UCSD-AML1 (cell line): ENCODE measurements at regions not wholly inside any gene's neighbourhood (a gene's known extent, or its start where the extent isn't known, plus 50 kb on each side); places are given as distances from the start of the nearest gene placed in this dataset.
"Not testable (repeated sequence)": the region's sequence is repeated elsewhere in the genome, so short reads cannot be mapped to it uniquely, and the experiment has no call there.

Experiments used
- DNase-seq: peaks from one replicate; lab custom pipeline; 2025; ENCODE audit not compliant: unreplicated experiment; lab: John Stamatoyannopoulos, UW

DNA sequence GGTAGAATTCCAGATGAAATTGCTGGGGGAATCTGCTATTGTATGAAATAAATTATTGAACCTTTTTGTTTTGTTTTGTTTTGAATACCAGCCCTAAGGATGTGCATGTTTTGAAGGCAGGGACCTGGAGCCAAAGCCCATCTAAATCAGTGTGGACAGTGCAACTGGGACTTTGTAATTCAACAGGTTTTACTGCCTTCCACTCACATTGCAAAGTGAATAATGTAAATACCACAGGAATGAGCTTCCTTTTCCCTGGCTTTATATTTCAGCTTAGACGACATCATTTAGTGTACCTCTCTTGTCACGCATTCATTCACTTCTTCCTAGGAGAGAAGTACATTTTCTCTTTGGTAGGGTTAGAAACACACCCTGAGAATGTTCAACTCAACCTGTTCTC lies 795.0 kb downstream of the CENPC start:
- DNase-seq: no peak

DNA sequence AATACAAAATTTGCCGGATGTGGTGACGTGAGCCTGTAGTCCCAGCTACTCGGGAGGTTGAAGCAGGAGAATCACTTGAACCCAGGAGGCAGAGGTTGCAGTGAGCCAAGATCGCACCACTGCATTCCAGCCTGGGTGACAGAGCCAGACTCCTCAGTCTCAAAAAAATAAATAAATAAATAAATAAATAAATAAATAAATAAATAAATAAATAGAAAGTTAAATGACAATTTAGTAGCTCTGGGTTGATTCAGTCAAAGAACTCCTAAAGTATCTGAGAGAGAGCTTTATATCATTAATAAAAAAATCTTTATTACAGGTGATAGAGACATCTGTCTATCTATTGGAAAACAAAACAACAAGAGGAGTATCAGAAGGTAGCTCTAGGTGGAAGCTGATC lies 798.4 kb downstream of the CENPC start:
- not testable (repeated sequence) for DNase-seq

DNA sequence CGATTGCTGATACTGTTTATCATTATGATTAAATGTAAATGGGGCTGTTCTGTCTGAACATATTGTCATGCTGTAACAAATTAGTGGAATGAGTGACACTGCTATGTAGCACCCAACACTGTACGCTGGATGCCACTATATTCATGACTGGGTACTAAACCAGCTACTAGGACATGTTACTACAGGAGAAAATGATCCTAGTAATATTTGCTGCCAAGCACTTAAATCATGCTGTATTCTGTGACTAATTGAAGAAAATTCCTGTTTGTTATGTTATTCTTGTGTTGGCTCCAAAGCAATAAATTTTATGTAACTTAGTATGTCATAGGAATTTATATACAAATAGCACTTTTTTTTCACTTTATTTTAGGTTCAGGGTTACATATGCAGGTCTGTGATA lies 804.2 kb downstream of the CENPC start:
- DNase-seq: no peak

DNA sequence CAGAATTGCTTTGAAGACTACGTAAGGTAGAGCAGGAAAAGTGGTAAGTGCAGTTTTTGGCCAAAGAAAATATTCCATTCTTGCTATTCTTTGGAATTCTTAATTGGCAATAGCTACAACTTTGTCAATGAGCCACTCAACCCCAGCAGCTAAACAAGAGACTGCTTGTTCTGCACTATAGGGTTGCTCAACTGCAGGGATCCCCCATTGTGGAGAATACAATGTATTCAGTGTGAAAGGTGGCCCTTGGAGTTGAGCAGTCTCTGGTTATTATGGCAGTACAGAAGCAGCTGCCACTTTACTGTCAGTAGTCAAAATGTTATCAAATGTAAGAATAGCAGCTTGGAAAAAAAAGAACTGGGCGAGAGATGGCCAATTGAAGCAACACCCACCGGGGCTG lies 808.7 kb downstream of the CENPC start:
- DNase-seq: no peak

DNA sequence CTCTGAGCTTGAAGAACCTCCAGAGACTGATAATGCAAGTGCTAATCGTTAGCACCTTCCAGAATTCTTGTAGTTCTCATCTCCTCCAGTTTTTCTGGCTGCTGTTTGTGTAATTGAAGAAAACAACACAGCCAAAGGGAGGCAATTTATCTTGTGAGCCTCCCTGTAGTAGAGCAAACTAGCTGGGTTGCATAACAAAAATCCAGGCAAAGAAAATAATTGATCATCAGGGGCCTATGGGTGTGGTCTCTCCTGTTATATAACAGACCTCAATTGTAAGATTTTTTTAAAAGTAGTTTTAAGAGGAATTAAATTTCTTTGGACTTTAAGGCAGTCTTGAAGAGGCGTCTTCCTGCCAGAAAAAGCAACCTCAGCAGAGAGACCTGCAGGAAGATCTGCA lies 817.0 kb downstream of the CENPC start:
- no peak for DNase-seq

DNA sequence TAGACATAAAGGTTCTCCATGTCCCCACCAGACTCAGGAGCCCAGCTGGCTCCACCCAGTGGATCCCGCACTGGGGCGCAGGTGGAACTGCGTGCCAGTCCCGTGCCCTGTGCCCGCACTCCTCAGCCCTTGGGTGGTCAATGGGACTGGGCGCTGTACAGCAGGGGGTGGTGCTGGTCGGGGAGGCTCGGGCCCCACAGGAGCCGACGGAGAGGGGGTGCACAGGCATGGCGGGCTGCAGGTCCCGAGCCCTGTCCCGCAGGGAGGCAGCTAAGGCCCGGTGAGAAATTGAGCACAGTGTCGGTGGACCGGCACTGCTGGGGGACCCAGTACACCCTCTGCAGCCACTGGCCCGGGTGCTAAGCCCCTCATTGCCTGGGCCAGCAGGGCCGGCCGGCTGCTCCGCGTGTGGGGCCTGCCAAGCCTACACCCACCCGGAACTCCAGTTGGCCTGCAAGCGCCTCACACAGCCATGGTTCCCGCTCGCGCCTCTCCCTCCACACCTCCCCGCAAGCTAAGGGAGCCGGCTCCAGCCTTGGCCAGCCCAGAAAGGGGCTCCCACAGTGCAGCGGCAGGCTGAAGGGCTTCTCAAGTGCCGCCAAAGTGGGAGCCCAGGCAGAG lies 832.9 kb downstream of the CENPC start:
- DNase-seq: not testable (repeated sequence)

DNA sequence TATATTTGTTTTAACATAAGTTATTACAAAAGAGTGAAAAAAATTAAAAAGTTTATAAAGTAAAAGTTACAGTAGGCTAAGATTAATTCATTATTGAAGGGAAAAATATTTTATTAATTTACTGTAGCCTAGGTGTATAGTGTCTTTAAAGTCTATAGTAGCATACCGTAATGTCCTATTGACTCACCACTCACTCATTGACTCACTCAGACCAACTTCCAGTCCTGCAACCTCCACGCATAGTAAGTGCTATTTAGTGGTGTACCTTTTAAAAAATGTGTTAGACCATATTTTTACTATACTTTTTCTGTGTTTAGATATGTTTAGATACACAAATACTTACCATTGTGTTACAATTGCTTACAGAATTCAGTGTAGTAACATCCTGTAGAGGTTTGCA lies 841.1 kb downstream of the CENPC start:
- no peak for DNase-seq

DNA sequence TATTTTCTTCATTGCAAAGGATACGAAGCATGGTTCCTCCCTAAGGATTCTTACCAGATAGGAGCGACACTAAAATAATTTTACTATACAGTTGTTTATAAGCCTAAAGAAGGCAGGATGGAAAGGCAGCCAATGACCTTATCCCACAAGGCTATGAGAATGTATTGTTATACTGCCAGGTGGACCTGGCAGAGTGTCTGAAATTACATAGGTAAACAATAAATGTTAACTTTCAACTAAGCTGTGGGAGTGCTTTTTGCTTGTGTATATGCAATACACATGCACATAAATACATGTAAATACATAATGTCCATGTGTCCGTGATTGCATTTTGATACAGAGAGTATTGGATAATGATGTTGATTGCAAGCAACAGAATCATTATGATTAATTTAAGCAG lies 850.6 kb downstream of the CENPC start:
- DNase-seq: no peak

DNA sequence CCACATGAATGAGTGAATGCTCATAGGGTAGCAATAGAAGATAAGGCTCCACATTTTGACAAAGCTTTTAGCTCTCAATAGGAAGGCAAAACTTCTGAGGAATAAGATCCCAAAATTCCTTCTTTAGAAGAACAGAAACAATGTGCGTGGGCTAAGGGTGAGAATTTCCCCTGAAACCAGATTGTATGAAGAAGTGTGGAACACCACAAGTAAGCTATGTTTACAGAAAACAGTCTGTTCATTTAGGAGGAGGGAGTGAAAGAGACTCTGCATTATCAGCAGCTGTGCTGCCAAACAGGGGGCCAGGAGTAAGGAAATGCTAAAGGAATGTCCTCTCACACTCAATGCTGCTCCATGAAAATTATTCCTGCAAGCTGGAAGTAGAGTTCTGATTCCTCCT lies 851.6 kb downstream of the CENPC start:
- no peak for DNase-seq

DNA sequence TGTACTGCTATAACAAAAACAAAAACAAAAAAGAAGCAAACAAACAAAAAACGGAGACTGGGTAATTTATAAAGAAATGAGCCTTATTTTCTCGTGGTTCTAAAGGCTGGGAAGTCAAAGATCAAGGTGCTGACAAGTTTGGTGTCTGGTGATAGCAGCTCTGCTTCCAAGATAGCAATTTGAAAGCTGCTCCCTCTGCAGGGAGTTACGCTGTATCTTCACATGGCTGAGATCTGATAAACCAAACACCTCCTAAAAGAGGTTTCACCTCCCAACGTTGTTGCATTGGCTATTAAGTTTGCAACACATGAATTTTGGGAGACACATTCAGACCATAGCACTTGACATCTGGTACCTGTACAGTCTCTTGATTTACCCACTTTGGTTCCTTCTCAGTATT lies 854.2 kb downstream of the CENPC start:
- no peak for DNase-seq

DNA sequence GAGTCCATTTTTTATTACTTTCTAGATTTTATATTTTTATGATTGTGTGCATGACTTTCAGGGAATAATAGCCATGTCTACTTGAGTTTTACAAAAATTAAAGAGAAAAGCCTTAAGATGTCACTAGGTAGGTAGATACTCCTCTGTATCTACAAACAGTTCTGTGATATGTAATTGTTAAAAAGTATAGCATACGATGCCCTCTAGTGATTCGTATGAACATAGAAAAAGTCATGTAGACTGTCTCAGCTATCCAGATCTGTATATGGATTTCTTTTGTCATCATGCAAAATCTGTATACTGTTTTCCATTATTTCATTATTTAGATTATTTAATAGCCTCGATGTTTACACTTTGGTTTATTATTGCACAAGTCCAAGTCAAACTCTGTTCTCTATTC lies 856.6 kb downstream of the CENPC start:
- DNase-seq: no peak

DNA sequence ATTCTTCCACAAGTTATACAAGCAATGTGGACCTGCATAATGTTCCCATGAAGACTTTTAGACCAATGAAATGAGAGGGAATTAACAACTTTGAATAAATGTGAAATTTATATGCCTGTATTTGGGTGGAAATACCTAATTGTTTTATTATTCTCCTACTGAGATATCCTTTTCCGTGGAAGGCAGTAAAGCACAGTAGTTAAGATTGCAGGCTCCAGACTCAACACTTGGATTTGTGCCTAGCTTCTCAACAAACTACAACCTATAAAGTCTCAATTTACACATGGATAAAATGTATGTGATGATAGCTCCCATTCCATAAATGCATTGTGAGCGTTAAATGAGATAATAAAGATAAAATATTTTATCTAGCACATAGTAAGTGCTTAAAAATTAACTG lies 857.8 kb downstream of the CENPC start:
- DNase-seq: no peak

DNA sequence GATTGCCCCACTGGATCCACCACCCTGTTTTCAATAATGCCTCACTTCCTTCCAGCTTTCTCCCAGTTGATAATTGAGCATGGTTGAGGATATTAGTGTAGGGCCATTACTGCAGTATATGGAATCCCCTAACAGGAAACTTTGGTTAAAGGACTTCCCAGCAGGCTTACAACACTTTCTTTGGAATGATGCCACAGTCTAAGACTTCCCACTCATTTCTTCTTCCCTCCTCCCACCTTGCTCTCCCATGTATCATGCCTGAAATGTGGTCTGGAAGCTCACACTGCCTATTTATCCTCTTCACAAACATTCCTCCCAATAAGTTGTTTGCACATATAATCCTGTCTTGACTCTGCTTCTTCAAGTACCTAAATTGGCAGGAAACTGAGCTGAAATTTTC lies 863.3 kb downstream of the CENPC start:
- DNase-seq: no peak

DNA sequence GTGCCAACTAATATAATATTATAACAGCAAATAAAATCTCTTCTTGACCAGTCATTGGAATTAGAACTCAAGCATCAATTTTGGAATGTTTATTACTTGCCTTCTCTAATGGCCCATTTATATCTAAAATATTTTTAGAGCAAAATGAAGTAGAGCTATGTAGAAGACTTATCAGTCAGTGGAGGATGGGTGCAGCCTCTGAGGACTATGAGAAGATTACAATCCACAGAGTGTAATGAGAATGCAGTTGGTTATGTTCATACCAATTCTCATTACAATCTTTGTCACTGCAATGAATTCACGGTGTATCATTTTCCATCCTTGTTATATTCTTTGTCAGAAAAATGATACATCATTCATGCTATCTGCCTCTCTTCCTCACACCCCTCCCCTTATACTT lies 878.1 kb downstream of the CENPC start:
- no peak for DNase-seq

DNA sequence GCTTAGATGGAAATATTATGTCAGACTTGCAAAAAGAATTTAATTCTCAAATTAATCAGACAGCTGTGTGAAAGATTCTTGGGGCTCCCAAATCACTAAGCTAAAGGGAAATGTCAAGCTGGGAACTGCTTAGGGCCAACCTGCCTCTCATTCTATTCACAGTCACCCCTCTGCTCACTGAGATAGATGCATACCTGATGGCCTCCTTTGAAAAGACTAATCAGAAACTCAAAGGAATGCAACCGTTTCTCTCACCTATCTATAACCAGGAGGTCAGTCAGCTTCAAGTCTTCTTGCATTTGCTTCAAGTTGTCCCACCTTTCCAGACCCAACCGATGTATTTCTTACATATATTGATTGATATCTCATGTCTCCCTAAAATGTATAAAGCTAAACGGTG lies 882.7 kb downstream of the CENPC start:
- DNase-seq: no peak

DNA sequence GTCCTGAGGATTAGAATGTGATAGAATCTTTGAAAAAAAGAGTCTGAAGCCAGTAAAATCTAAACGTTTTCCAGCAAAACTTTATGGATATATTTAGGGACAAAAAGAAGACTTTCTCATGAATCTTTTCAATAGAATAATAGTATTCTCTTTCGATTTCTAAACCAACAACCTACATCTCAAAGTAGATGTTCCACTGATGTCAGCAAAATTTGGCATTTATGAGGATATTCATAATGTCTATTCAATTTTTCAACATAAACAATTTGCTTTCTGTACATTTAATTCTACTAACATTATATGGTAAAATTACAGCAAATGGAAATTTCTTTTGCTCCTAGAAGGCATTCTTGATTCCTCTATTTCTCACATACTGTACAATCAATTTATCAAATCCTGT lies 886.5 kb downstream of the CENPC start:
- no peak for DNase-seq

DNA sequence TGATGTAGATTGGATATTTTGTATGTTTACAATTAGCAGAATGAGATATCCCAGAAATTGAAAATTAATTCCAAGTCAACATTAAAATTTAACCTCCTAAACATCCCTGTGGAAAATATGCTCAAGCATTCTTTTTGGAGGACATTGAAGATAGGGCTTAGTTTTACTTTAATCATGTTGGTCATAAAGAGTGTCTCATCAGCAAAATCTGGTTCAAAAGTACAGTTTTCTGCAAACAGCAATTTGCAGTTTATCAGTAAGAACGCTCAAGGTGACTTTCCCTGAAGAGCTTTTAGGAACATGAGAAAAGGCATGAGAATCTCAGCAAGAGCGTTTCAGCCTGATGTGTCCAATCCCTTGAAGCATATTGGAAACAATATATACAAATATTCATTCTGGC lies 889.8 kb downstream of the CENPC start:
- no peak for DNase-seq

DNA sequence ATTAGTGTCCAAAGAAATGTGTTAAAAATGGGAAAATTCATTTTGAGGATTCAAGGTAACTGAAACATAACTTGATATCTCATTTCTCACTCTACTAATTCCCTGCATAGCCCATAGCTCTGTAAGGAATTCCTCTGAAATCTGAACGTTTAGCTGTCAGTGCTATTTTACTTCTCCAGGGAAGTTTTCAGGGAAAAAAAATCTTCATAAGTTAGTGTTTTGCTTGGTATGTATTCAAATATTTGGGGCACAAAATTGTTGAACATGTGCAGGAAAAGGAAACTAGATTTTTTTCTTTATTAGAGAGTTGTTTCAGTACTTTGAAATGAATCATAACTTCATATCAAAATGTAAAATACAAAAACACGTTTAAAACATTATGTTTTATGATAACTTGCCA lies 891.4 kb downstream of the CENPC start:
- no peak for DNase-seq

DNA sequence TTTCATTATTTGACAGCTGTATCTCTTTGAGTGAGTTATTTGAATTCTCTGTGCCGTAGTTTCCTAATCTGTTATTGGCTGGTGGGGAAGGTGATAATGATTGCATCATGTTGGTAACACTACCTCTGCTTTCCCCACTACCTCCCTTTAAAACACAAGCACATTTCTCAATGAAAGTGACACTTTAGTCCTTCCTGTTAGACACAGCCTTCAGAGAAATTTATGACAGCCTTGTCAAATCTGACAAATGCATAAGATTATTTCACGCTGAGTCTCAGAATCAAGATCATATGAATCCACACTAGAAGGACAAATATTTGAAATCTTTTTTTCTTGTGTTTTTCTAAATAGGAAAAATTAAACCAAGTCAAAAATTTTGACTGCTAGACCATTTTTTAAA lies 896.1 kb downstream of the CENPC start:
- DNase-seq: no peak

DNA sequence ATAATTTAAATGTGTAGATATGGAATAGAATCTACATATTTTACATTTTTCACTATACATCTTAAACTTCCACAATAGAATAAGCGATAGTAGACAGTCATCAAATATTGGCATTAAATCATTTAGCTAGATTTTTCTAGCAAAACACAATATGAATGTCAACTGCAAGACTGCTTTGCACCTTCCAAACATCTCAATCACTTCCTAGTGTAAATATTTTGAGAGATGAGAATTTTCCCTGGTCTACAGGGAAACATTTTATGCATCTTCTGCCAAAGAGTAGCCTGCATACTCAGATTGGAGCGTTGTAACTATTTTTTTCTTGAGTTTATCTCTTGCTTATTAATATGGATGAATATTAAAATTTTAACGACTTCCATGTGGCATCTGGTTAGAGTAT lies 897.4 kb downstream of the CENPC start:
- DNase-seq: no peak

DNA sequence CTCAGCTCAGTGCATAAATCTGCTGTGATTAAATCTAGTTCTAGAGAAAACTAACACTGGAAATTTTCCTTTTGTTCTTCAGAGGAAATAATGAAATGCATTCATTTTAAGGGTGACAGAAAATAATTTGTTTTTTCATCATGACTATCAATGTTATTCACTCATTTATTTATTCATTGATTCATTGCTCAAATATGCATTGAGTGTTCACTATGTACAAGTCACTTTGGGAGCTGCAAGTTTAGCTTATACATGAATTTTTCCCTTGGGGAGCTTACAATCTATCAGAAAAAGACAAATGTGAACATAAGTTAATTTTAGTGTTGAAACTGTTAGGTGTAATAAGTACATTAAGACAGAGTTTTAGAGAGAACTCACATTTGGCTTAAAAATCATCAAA lies 897.8 kb downstream of the CENPC start:
- no peak for DNase-seq

DNA sequence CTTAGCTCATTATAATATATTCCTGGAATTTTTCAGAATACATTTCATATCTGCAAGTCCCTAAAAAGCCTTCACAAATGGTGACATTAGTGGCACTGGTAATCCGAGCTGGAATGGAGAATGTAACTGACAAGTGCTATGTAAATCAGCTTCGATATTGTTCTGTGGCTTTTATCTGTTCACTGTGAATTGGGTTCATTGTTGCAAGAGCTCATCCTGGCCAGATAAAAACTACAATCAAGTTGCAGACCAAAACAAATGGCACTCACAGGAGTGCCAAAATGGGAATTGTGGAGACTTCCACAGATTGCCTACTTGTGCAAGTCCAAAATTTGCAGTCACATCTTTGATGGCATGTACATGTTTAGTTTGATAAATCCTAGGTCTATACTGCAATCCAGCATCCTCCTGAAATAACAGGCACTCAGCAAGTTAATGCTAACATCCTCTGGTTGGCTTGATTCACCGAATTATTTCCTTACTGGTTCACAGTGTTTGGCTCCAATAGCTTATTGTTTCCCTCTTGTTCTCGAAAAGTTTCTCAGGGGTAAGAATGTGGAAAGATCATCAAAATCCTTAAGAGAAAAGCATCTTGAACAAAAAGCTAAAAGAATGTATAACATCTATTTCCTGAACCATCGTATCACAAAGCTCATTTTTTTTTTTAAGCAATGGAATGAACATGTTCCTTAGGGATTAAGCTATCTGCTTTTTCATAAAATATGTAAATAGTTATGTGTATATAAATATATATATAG lies 904.9 kb downstream of the CENPC start:
- DNase-seq: no peak

DNA sequence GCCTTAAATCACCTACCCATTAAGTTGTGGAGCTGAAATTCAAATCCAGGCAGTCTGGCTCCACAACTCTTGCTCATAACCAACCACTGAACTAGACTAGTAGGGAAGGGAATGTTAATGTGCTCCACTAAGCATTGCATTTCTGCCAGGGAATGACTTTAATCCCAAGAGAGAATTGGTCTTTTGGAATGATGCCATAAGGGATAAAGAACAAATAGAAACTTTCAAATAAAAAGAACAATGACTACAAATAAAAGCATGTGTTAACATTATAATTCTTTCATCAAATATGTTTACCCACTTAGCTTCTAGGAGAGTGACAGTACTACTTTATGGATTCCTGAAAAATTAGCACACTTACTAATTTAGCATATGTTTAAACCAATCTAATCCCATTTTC lies 905.9 kb downstream of the CENPC start:
- no peak for DNase-seq
